ENCODE measurements at regions not wholly inside any gene's neighbourhood (a gene's known extent, or its start where the extent isn't known, plus 50 kb on each side); places are given as distances from the start of the nearest gene placed in this dataset.

- no peak for TF ChIP-seq CTCF (IDR thresholded peaks at IDR 0.05; ENCODE audit: low read depth, low read length)
- no peak for TF ChIP-seq EZH2phosphoT487 (IDR thresholded peaks at IDR 0.05; ENCODE audit: low read depth)
These were observed 73.1 kb downstream of the TMPRSS5 start for GRCh38 chr11:113632981-113633380.
